ENCODE measurements at regions not wholly inside any gene's neighbourhood (a gene's known extent, or its start where the extent isn't known, plus 50 kb on each side); places are given as distances from the start of the nearest gene placed in this dataset.

DNA sequence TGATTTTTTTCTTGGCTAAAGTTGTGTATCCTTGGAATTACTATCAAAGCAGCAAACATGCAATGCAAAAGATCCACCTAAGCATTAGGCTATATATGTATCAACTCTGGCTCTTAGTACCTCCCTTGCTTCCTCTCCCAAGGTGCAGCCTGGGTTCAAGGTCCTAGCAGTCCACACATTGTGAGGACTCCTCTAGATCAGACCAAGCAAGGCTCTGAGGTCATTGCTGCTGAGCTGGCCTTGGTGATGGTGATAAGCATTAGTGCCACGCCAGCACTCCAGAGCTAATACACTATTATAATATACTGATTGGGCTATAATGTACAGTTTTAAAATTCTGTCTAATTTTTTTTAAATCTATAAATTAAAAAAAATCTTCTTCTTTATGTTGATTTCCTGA lies 196.9 kb upstream of the BTG1 start:
- Histone ChIP-seq H3K4me3 (no peak overlapping the region), H3K27me3 (replicated peaks in 1 of 2; ENCODE audit: control insufficient read depth in 2 of 2, insufficient read depth in 2 of 2, low read length in 1 of 2) (no peaks in the 10 kb centered on the region), H3K4me1 (ENCODE audit: control insufficient read depth, insufficient read depth, low read length) (no peaks in the 10 kb centered on the region), H3K36me3 (ENCODE audit: control insufficient read depth in 2 of 2, insufficient read depth in 2 of 2, low read length in 1 of 2) (no peaks in the 10 kb centered on the region; a peak in 2 of 4 replicates), H4K20me1 (ENCODE audit: control insufficient read depth, insufficient read depth) (no peaks in the 10 kb centered on the region), H2AFZ (ENCODE audit: control insufficient read depth, low read depth, low read length) (no peak overlapping the region), H3K9me3 (replicated peaks; ENCODE audit: control insufficient read depth, insufficient read depth, low read length) (peaks cover 2% of the 10 kb centered on the region; the same call in 2 of the 3 replicates), H3K79me2 (ENCODE audit: control insufficient read depth, insufficient read depth, low read length) (no peaks in the 10 kb centered on the region), H3K27ac (ENCODE audit: control insufficient read depth, insufficient read depth) (no peak overlapping the region), H3K9ac (ENCODE audit: control insufficient read depth, insufficient read depth, low read length) (no peak overlapping the region), H3K4me2 (ENCODE audit: control insufficient read depth, insufficient read depth) (no peak overlapping the region)
- FAIRE-seq (no peak), ATAC-seq (no peak), DNase-seq (ENCODE audit: low read depth, low spot score) (no peak)
- ChIA-PET RAD21 (ENCODE audit: unreplicated experiment) (interaction anchor here (0.7 to 1.1 kb wide), 3 partner anchors 9 to 935 kb away, joined by 3 to 4 read pairs (median 3); no protein-coding TSS in a partner anchor), POLR2A (no interaction called here), CTCF (interaction anchor here (0.6 to 0.9 kb wide), 2 partner anchors 138 to 557 kb away, joined by 3 to 4 read pairs; no protein-coding TSS in a partner anchor), SMC1A (ENCODE audit: uncharacterized antibody, unreplicated experiment) (interaction anchor here (0.8 to 2.7 kb wide), 10 partner anchors 9 to 531 kb away, joined by 3 to 12 read pairs (median 4); partner anchors contain the start of gene BTG1)
- intact Hi-C loops (cut with micrococcal nuclease; ENCODE audit: unreplicated experiment): no loop called here
- in situ Hi-C loops (cut with MboI): no loop called here
- no peak for TF ChIP-seq POLR2AphosphoS5 (IDR thresholded peaks at IDR 0.05; ENCODE audit: low read length)
- no peak for TF ChIP-seq NBN (IDR thresholded peaks at IDR 0.05)
- no peak for TF ChIP-seq IKZF1 (conservative IDR thresholded peaks at IDR 0.05)
- TF ChIP-seq, protein P1, sequence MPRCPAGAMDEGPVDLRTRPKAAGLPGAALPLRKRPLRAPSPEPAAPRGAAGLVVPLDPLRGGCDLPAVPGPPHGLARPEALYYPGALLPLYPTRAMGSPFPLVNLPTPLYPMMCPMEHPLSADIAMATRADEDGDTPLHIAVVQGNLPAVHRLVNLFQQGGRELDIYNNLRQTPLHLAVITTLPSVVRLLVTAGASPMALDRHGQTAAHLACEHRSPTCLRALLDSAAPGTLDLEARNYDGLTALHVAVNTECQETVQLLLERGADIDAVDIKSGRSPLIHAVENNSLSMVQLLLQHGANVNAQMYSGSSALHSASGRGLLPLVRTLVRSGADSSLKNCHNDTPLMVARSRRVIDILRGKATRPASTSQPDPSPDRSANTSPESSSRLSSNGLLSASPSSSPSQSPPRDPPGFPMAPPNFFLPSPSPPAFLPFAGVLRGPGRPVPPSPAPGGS (IDR thresholded peaks at IDR 0.05; ENCODE audit: borderline replicate concordance, insufficient read depth, low read depth, low read length, poor library complexity, severe bottlenecking): no peak
- TF ChIP-seq NFYA (IDR thresholded peaks at IDR 0.05; ENCODE audit: borderline replicate concordance, low read depth, low read length): no peak
- no peak for TF ChIP-seq KAT2A (conservative IDR thresholded peaks at IDR 0.05; ENCODE audit: control insufficient read depth, low read depth, low read length)
- no peak for TF ChIP-seq SMAD5 (IDR thresholded peaks at IDR 0.05; ENCODE audit: low read depth)
- TF ChIP-seq BRCA1 (IDR thresholded peaks at IDR 0.05; ENCODE audit: low read depth, low read length): no peak
- TF ChIP-seq YBX1 (IDR thresholded peaks at IDR 0.05): no peak
- no peak for TF ChIP-seq PBX3 (IDR thresholded peaks at IDR 0.05; ENCODE audit: insufficient replicate concordance, low read depth, low read length)
- TF ChIP-seq ESRRA (IDR thresholded peaks at IDR 0.05; ENCODE audit: low read length): no peak
- BruUV-seq (replicated peaks): no TSS peak
- WGBS (ENCODE audit: insufficient coverage, insufficient replicate concordance, low lambda C conversion rate, missing lambda C conversion rate): 100% methylated on average over 1 of the region's 1 CpG

All from GM12878 (cell line).